ENCODE measurements at regions not wholly inside any gene's neighbourhood (a gene's known extent, or its start where the extent isn't known, plus 50 kb on each side); places are given as distances from the start of the nearest gene placed in this dataset.

DNA sequence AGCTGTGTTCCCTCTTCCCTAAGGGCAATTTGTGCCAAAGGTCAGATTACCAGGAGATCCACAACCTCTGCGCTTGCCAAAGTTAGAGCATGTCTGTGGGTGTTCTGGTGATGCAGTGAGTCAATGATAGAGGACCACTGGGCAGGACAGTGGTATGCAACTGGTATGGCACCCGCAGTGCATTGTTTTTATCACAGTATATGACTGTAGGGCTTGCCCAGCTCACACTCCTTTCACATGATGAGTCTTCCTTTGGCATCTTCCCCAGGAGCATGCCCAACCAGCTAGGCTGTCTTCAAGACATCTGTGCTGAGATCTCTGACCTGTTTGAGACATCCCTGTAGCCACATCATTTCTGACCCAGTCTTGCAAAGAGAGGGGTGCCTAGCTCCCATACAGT, 1650.0 kb upstream of the CDH6 start:
- TF ChIP-seq POLR2AphosphoS5 (IDR thresholded peaks at IDR 0.05) (no peak), POLR2A (IDR thresholded peaks at IDR 0.05) (no peak)
- TF ChIP-seq, protein P1, sequence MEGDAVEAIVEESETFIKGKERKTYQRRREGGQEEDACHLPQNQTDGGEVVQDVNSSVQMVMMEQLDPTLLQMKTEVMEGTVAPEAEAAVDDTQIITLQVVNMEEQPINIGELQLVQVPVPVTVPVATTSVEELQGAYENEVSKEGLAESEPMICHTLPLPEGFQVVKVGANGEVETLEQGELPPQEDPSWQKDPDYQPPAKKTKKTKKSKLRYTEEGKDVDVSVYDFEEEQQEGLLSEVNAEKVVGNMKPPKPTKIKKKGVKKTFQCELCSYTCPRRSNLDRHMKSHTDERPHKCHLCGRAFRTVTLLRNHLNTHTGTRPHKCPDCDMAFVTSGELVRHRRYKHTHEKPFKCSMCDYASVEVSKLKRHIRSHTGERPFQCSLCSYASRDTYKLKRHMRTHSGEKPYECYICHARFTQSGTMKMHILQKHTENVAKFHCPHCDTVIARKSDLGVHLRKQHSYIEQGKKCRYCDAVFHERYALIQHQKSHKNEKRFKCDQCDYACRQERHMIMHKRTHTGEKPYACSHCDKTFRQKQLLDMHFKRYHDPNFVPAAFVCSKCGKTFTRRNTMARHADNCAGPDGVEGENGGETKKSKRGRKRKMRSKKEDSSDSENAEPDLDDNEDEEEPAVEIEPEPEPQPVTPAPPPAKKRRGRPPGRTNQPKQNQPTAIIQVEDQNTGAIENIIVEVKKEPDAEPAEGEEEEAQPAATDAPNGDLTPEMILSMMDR (IDR thresholded peaks at IDR 0.05), result no peak
